Hepatocyte (in vitro differentiated cells): ENCODE measurements at regions not wholly inside any gene's neighbourhood (a gene's known extent, or its start where the extent isn't known, plus 50 kb on each side); places are given as distances from the start of the nearest gene placed in this dataset.

Source experiments
- DNase-seq: peaks from one replicate; pipeline ENCODE4 v3.0.0-alpha.2; 2016; ENCODE audit warnings: low spot score
- H2AFZ ChIP-seq: fragments of 200-600 bp; sonication (generic); 2 replicates; pipeline ENCODE4 v1.6.0; 2016; ENCODE audit warnings: antibody characterized with exemption, mild to moderate bottlenecking
- H3K27ac ChIP-seq: fragments of 200-600 bp; sonication (generic); 2 replicates; pipeline ENCODE4 v1.5.1; 2016; ENCODE audit warnings: mild to moderate bottlenecking
- H3K27me3 ChIP-seq: fragments of 200-600 bp; sonication (generic); 2 replicates; pipeline ENCODE4 v1.6.1; 2016
- H3K36me3 ChIP-seq: fragments of 200-600 bp; sonication (generic); replicated peaks from 2 replicates; pipeline ENCODE4 v1.5.1; 2016; ENCODE audit warnings: low read depth; ENCODE audit not compliant: insufficient read depth
- H3K4me1 ChIP-seq: fragments of 200-600 bp; sonication (generic); 2 replicates; pipeline ENCODE4 v1.5.1; 2016; ENCODE audit warnings: mild to moderate bottlenecking, moderate library complexity; ENCODE audit not compliant: insufficient read depth
- H3K4me2 ChIP-seq: fragments of 200-600 bp; sonication (generic); 2 replicates; pipeline ENCODE4 v1.6.0; 2016
- H3K4me3 ChIP-seq: fragments of 200-600 bp; sonication (generic); 2 replicates; pipeline ENCODE4 v1.5.1; 2016; ENCODE audit warnings: mild to moderate bottlenecking
- H3K79me2 ChIP-seq: fragments of 200-600 bp; sonication (generic); 2 replicates; pipeline ENCODE4 v1.6.0; 2017; ENCODE audit warnings: mild to moderate bottlenecking
- H3K9me2 ChIP-seq: fragments of 200-600 bp; sonication (generic); replicated peaks from 2 replicates; pipeline ENCODE4 v1.6.0; 2017; ENCODE audit warnings: mild to moderate bottlenecking; ENCODE audit not compliant: insufficient read depth
- H3K9me3 ChIP-seq: fragments of 200-600 bp; sonication (generic); 2 replicates; pipeline ENCODE4 v1.5.1; 2016; ENCODE audit warnings: low read depth, mild to moderate bottlenecking
- H4K20me1 ChIP-seq: fragments of 200-600 bp; sonication (generic); 2 replicates; pipeline ENCODE4 v1.6.0; 2016; ENCODE audit warnings: mild to moderate bottlenecking; ENCODE audit not compliant: insufficient read depth, poor library complexity, severe bottlenecking
- CTCF ChIP-seq: fragments of 200-600 bp; sonication (generic); IDR thresholded peaks from 2 replicates; pipeline ENCODE4 v1.5.1; 2016; ENCODE audit warnings: antibody characterized with exemption, mild to moderate bottlenecking; ENCODE audit not compliant: poor library complexity
- EZH2 ChIP-seq: fragments of 200-600 bp; sonication (generic); IDR thresholded peaks from 2 replicates; pipeline ENCODE4 v1.6.1; 2016; ENCODE audit warnings: antibody characterized with exemption, mild to moderate bottlenecking, borderline replicate concordance
- EZH2phosphoT487 ChIP-seq: fragments of 200-600 bp; sonication (generic); IDR thresholded peaks from one replicate; pipeline ENCODE4 v1.6.1; 2018; ENCODE audit warnings: antibody characterized with exemption, mild to moderate bottlenecking, low read depth, moderate library complexity; ENCODE audit not compliant: unreplicated experiment, severe bottlenecking
- WGBS: methylation state at CpG from one replicate; pipeline ENCODE4 v1.1.6; 2016; ENCODE audit warnings: low lambda C conversion rate; ENCODE audit errors: missing lambda C conversion rate; 5-methylcytosine and 5-hydroxymethylcytosine counted together

GRCh38 chr9:7245976-7246580 is 488.3 kb downstream of the KDM4C start:
- no peaks in the 10 kb centered on the region for H3K79me2 ChIP-seq
- H3K4me3 ChIP-seq: no peak overlapping the region
- H3K9me2 ChIP-seq: no peaks in the 10 kb centered on the region
- peaks cover 14% of the 10 kb centered on the region for H3K27me3 ChIP-seq
- H2AFZ ChIP-seq: no peak overlapping the region
- no peaks in the 10 kb centered on the region for H3K9me3 ChIP-seq
- no peaks in the 10 kb centered on the region for H3K36me3 ChIP-seq
- DNase-seq: no peak
- H4K20me1 ChIP-seq: no peaks in the 10 kb centered on the region
- H3K27ac ChIP-seq: no peak overlapping the region
- no peak overlapping the region for H3K4me2 ChIP-seq
- TF ChIP-seq EZH2phosphoT487 (no peak), CTCF (no peak), EZH2 (no peak)
- WGBS: 82% methylated on average over 8 of the region's 8 CpGs
- no peaks in the 10 kb centered on the region for H3K4me1 ChIP-seq

DNA sequence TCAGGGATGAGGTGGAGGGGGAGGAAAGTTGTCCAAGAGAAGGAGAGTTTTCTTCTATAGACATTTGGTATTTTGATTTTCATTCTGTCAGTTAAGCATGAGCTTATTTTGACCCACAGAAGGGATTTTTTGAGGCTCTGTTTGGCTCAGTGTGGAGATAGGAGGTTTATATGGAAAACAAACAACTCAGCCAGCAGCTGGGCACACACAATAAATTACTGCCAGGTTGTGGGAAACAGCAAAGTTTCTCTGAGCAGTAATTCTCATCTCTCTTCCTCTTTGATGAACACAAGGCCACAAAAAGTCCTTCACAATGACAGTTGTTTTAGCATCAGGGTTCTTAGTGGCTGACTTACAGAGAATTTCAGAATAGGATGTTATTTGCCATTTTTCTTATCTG is 486.1 kb downstream of the KDM4C start:
- H3K27ac ChIP-seq: no peak overlapping the region
- H3K4me1 ChIP-seq: no peaks in the 10 kb centered on the region
- no peaks in the 10 kb centered on the region for H3K9me3 ChIP-seq
- TF ChIP-seq EZH2 (no peak), EZH2phosphoT487 (no peak), CTCF (no peak)
- H3K4me2 ChIP-seq: no peak overlapping the region
- no peaks in the 10 kb centered on the region for H3K9me2 ChIP-seq
- H3K36me3 ChIP-seq: no peaks in the 10 kb centered on the region
- no peak overlapping the region for H3K4me3 ChIP-seq
- no peak for DNase-seq
- H3K27me3 ChIP-seq: peaks cover 14% of the 10 kb centered on the region
- H4K20me1 ChIP-seq: no peaks in the 10 kb centered on the region
- no peak overlapping the region for H2AFZ ChIP-seq
- H3K79me2 ChIP-seq: no peaks in the 10 kb centered on the region

- Histone ChIP-seq H3K4me2 (no peak overlapping the region), H3K36me3 (no peaks in the 10 kb centered on the region), H3K9me3 (no peaks in the 10 kb centered on the region), H3K4me3 (no peak overlapping the region), H3K4me1 (no peaks in the 10 kb centered on the region), H3K79me2 (no peaks in the 10 kb centered on the region), H3K9me2 (no peaks in the 10 kb centered on the region), H3K27ac (no peak overlapping the region), H4K20me1 (no peaks in the 10 kb centered on the region), H2AFZ (no peak overlapping the region), H3K27me3 (peaks cover 14% of the 10 kb centered on the region)
- TF ChIP-seq CTCF (no peak), EZH2phosphoT487 (no peak), EZH2 (no peak)
- WGBS: 95% methylated on average over 1 of the region's 1 CpG
- no peak for DNase-seq
Observed at GRCh38 chr9:7242126-7242525, 484.4 kb downstream of the KDM4C start.

DNA sequence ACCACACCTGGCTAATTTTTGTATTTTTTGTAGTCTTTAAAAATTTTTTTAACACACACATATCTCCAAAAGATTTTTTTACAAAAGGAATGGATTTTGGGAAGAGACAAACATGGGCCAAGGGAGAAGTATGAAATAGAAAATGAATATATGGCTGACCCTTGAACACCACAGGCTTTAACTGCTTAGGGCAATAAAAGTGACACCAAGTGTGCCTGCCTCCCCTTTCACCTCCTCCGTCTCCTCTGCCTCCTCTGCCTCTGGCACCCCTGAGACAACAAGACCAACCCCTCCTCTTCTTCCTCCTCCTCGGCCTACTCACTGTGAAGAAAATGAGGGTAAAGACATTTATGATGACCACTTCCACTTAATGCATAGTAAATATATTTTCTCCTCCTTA is 483.9 kb downstream of the KDM4C start:
- DNase-seq: no peak
- Histone ChIP-seq H3K4me2 (no peak overlapping the region), H3K27ac (no peak overlapping the region), H3K4me3 (no peak overlapping the region), H3K36me3 (no peaks in the 10 kb centered on the region), H3K9me3 (no peaks in the 10 kb centered on the region), H3K79me2 (no peaks in the 10 kb centered on the region), H4K20me1 (no peaks in the 10 kb centered on the region), H3K9me2 (no peaks in the 10 kb centered on the region), H3K4me1 (no peaks in the 10 kb centered on the region), H2AFZ (no peak overlapping the region), H3K27me3 (peaks cover 14% of the 10 kb centered on the region)
- TF ChIP-seq CTCF: no peak
- no peak for TF ChIP-seq EZH2phosphoT487
- TF ChIP-seq EZH2: no peak
- 76% methylated on average over 2 of the region's 2 CpGs for WGBS
